ENCODE measurements at regions not wholly inside any gene's neighbourhood (a gene's known extent, or its start where the extent isn't known, plus 50 kb on each side); places are given as distances from the start of the nearest gene placed in this dataset.

- DNase-seq (no peak), ATAC-seq (no peak)
- Histone ChIP-seq H3K4me2 (ENCODE audit: low read length) (no peak overlapping the region), H3K36me3 (ENCODE audit: low read depth, low read length) (no peaks in the 10 kb centered on the region), H2AFZ (ENCODE audit: low read length) (no peak overlapping the region), H3K9me2 (replicated peaks; ENCODE audit: low read length) (no peaks in the 10 kb centered on the region), H3K27ac (ENCODE audit: low read length) (no peak overlapping the region), H3K9ac (ENCODE audit: low read length) (no peak overlapping the region), H3K9me3 (ENCODE audit: low read length) (no peaks in the 10 kb centered on the region), H3K4me1 (ENCODE audit: insufficient read depth, low read length) (no peaks in the 10 kb centered on the region), H3K79me2 (ENCODE audit: low read length) (no peaks in the 10 kb centered on the region), H4K20me1 (ENCODE audit: low read length) (no peaks in the 10 kb centered on the region), H3F3A (ENCODE audit: low read length, unreplicated experiment) (no peaks in the 10 kb centered on the region), H3K27me3 (ENCODE audit: low read length) (0 out of 2 replicates have a peak, but pooled peaks cover 4% of the 10 kb centered on the region), H3K4me3 (ENCODE audit: low read length) (no peak overlapping the region)
- TF ChIP-seq EZH2 (IDR thresholded peaks at IDR 0.05; ENCODE audit: low read length, unreplicated experiment), result no peak
- TF ChIP-seq CTCF (conservative IDR thresholded peaks at IDR 0.05; ENCODE audit: low read depth, low read length), result no peak
- TF ChIP-seq EZH2phosphoT487 (IDR thresholded peaks at IDR 0.05; ENCODE audit: borderline replicate concordance, low read length), result no peak
- ChIA-PET CTCF (no interaction called here), POLR2A (ENCODE audit: unreplicated experiment) (no interaction called here)
- intact Hi-C loops (cut with micrococcal nuclease), result no loop called here
- no TSS peak for BruUV-seq (replicated peaks)
Measured at GRCh38 chr20:60362531-60362930, 404.3 kb downstream of the CDH26 start.

- POLR2A ChIA-PET (ENCODE audit: unreplicated experiment), result no interaction called here
- no peak overlapping the region for H3K4me2 ChIP-seq (ENCODE audit: low read length)
Measured at GRCh38 chr20:60363698-60364097, 405.5 kb downstream of the CDH26 start.

More at GRCh38 chr20:60363698-60364097, 405.5 kb downstream of the CDH26 start:
- H3F3A ChIP-seq (ENCODE audit: low read length, unreplicated experiment), result no peaks in the 10 kb centered on the region
- 0 out of 2 replicates have a peak, but pooled peaks cover 4% of the 10 kb centered on the region for H3K27me3 ChIP-seq (ENCODE audit: low read length)
- CTCF ChIA-PET, result no interaction called here
- BruUV-seq (replicated peaks), result no TSS peak
- DNase-seq (no peak), ATAC-seq (no peak)
- H3K9me2 ChIP-seq (replicated peaks; ENCODE audit: low read length), result no peaks in the 10 kb centered on the region
- H3K9me3 ChIP-seq (ENCODE audit: low read length), result no peaks in the 10 kb centered on the region
- no peak overlapping the region for H3K9ac ChIP-seq (ENCODE audit: low read length)
- H3K27ac ChIP-seq (ENCODE audit: low read length), result no peak overlapping the region
- no peaks in the 10 kb centered on the region for H3K79me2 ChIP-seq (ENCODE audit: low read length)
- H2AFZ ChIP-seq (ENCODE audit: low read length), result no peak overlapping the region
- no peaks in the 10 kb centered on the region for H3K4me1 ChIP-seq (ENCODE audit: insufficient read depth, low read length)
- no peaks in the 10 kb centered on the region for H3K36me3 ChIP-seq (ENCODE audit: low read depth, low read length)
- no peaks in the 10 kb centered on the region for H4K20me1 ChIP-seq (ENCODE audit: low read length)
- no peak overlapping the region for H3K4me3 ChIP-seq (ENCODE audit: low read length)
- intact Hi-C loops (cut with micrococcal nuclease), result no loop called here
- TF ChIP-seq EZH2phosphoT487 (IDR thresholded peaks at IDR 0.05; ENCODE audit: borderline replicate concordance, low read length), result no peak
- no peak for TF ChIP-seq EZH2 (IDR thresholded peaks at IDR 0.05; ENCODE audit: low read length, unreplicated experiment)
- TF ChIP-seq CTCF (conservative IDR thresholded peaks at IDR 0.05; ENCODE audit: low read depth, low read length), result no peak
